ENCODE measurements at regions not wholly inside any gene's neighbourhood (a gene's known extent, or its start where the extent isn't known, plus 50 kb on each side); places are given as distances from the start of the nearest gene placed in this dataset.

DNA sequence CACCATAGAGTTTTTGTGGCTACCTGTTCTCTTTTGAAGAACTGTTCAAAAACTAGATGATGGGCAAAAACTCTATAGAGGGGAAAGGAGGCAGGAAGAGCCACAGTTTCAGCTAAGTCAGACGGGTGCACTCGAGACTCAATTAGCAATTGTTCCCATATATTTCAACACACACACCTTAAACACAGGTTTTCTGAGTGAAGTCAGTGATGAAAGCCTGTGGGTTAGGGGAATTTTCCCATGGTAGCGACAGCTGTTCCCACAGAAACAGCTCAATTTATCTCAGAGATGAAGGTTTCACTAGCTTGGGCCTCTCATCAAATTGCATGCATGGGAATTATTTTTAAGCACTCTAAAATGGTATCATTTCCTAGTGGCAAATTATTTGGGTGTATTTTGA, 143.4 kb downstream of the ZIC5 start:
- TF ChIP-seq, protein P1, sequence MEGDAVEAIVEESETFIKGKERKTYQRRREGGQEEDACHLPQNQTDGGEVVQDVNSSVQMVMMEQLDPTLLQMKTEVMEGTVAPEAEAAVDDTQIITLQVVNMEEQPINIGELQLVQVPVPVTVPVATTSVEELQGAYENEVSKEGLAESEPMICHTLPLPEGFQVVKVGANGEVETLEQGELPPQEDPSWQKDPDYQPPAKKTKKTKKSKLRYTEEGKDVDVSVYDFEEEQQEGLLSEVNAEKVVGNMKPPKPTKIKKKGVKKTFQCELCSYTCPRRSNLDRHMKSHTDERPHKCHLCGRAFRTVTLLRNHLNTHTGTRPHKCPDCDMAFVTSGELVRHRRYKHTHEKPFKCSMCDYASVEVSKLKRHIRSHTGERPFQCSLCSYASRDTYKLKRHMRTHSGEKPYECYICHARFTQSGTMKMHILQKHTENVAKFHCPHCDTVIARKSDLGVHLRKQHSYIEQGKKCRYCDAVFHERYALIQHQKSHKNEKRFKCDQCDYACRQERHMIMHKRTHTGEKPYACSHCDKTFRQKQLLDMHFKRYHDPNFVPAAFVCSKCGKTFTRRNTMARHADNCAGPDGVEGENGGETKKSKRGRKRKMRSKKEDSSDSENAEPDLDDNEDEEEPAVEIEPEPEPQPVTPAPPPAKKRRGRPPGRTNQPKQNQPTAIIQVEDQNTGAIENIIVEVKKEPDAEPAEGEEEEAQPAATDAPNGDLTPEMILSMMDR (IDR thresholded peaks at IDR 0.05; ENCODE audit: low read depth, low read length, missing control alignments) = no peak
- H3K4me3 ChIP-seq (ENCODE audit: low read depth, low read length) = no peak overlapping the region
- DNase-seq (ENCODE audit: low read depth) = no peak

DNA sequence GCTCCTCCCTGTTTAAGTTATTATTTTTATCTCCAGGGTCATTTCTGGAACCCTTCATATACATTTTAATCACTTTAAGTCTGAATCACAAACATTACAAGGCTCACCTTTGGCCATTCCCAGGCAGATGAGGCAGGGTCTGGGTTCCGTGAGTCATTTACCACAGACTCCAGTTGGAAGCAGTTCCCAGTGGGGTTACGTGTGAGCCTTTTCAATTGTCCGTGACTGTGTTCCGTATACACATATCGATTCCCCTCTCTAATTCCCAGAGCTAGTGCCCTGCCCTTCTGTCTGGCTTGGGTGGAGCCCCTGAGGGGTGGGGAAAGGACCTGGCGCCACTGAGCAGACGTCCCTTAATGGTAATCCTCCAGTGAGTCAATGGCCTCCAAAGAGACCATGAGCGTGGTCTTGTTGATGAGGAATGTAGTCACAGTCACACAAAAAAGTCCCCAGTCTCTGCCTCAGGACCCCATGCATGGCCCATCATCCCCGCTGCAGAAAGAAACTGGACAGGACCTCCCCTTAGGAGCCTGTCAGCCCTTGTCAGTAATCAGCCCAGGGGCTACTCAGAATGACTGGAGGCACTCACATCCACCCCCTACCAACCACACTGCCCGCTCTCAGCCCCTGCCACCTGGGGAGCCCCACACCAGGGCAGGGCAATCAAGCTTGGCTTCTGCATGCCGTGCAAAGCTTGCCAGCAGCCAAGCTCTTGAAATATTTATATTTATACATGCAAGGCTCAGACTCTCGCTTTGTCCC, 144.4 kb downstream of the ZIC5 start:
- DNase-seq (ENCODE audit: low read depth) = no peak
- TF ChIP-seq, protein P1 (IDR thresholded peaks at IDR 0.05; ENCODE audit: low read depth, low read length, missing control alignments) = no peak
- H3K4me3 ChIP-seq (ENCODE audit: low read depth, low read length) = no peak overlapping the region

DNA sequence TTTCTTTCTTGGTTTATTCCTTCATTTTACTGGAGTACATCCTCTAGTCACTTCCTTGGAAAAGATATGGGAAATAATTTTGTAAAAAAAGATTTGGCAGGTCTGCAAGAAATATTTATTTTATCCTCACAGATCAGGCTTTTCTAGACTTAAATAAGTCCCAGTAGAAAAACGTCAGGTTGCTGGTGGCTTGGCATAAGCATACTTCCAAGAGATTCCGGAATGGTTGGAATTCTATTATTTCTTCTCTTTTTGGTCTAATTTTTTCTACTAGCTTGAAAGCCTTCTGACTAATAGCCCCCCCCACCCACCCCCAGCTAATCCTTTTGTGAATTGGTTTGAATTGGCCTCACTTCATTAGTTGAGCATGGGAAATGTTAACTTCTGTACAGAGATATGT, 147.6 kb downstream of the ZIC5 start:
- TF ChIP-seq, protein P1 (IDR thresholded peaks at IDR 0.05; ENCODE audit: low read depth, low read length, missing control alignments) = no peak
- no peak for DNase-seq (ENCODE audit: low read depth)

DNA sequence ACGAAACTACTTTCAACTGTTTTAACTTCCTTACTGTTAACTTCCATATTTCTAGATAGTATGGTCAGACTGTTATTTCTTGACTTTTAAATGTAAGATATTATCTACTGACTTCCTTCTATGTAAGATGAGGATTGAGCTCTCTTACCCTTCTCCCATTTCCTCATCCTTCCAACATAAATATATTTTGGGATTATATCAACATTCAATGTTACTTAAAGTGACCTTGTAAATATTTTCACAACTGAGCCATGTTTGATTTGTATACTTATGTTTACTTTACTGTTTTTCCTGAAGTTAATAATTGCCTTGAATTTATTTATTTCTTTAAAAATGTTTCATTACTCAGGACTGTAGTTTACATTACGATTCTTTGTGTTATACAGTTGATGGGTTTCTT, 148.7 kb downstream of the ZIC5 start:
- TF ChIP-seq, protein P1 (IDR thresholded peaks at IDR 0.05; ENCODE audit: low read depth, low read length, missing control alignments) = no peak
- no peak for DNase-seq (ENCODE audit: low read depth)
- H3K4me3 ChIP-seq (ENCODE audit: low read depth, low read length) = no peak overlapping the region

More for the DNA sequence above, 147.6 kb downstream of the ZIC5 start:
- no peak overlapping the region for H3K4me3 ChIP-seq (ENCODE audit: low read depth, low read length)

DNA sequence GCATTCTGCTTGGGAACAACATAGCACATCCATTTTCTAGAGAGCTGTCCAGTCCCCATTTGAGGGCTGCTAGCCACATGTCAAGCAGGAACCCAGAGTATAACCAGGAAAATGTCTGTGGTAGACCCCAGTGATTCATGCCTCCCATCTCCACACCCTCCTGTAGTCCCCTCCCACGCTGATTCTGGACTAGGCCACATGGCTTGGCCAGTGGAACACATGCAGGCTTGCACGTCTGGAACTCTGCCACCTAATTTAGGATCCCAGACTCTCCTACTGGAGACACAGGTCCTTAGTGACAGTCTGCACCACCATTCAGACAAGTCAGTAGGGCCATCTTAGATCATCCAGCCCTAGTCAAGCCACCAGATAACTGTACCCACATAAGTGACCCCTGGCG, 149.8 kb downstream of the ZIC5 start:
- no peak for DNase-seq (ENCODE audit: low read depth)
- TF ChIP-seq, protein P1 (IDR thresholded peaks at IDR 0.05; ENCODE audit: low read depth, low read length, missing control alignments) = no peak
- H3K4me3 ChIP-seq (ENCODE audit: low read depth, low read length) = no peak overlapping the region

DNA sequence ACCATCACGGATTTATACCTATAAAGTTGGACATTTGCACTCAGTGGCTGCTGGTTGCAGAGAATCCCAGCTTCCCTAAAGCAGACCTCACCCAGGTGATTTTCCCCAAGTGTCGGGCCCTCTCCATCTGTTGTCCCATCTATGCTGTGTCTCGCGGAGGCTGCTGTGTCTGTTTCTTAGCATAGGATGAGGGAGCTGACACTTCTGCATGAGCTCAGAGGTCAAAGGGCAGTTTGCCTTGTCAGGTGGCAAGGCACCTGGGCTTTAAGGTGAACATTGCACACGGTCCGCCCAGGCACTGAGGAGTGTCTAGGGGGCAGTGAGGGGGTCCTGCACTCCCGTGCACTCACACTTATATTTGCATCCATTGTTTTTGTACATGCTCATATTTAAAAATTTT, 151.6 kb downstream of the ZIC5 start:
- no peak overlapping the region for H3K4me3 ChIP-seq (ENCODE audit: low read depth, low read length)
- TF ChIP-seq, protein P1 (IDR thresholded peaks at IDR 0.05; ENCODE audit: low read depth, low read length, missing control alignments) = no peak
- DNase-seq (ENCODE audit: low read depth) = no peak

DNA sequence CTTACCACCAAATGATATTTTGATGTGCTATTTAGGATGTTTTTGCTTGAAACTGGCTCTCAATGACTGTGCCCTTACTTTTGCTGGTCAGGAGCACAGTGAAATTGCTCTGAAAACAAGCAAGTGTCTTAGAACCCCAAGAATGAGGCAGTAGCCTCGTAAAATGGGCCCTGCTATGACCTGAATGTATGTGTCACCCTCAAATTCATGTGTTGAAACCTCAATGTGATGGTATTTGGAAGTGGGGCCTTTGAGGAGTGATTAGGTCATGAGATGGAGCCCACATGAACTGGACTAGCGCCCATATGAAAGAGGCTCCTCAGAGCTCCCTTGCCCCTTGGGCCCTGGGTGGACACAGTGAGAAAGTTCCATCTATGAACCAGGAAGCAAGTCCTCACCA, 155.2 kb downstream of the ZIC5 start:
- no peak for DNase-seq (ENCODE audit: low read depth)
- TF ChIP-seq, protein P1 (IDR thresholded peaks at IDR 0.05; ENCODE audit: low read depth, low read length, missing control alignments) = no peak
- H3K4me3 ChIP-seq (ENCODE audit: low read depth, low read length) = no peak overlapping the region
